Gastrocnemius medialis (tissue), 4 donors: ENCODE measurements at regions not wholly inside any gene's neighbourhood (a gene's known extent, or its start where the extent isn't known, plus 50 kb on each side); places are given as distances from the start of the nearest gene placed in this dataset.

Experiments
- POLR2A ChIP-seq, 2 donors: fragments of 450-650 bp; IDR thresholded peaks; one replicate each; pipeline ENCODE4 v1.6.1; 2017; ENCODE audit warnings: antibody characterized with exemption in 2 of 2, mild to moderate bottlenecking in 2 of 2, moderate library complexity in 2 of 2
- TF ChIP-seq, protein P1 (sequence below), 5 experiments: fragments of 450-650 bp in 3 of 5; fragments of 200-600 bp in 2 of 5; sonication (generic) in 2 of 5; IDR thresholded peaks in 4 of 5; conservative IDR thresholded peaks in 1 of 5; 1 replicate in 4 of 5; 2 replicates in 1 of 5; pipeline ENCODE4 v1.5.1; 2016 to 2019; ENCODE audit warnings: antibody characterized with exemption in 5 of 5, mild to moderate bottlenecking in 3 of 5, moderate library complexity in 3 of 5

GRCh38 chr4:20341134-20341738, 89.5 kb downstream of the SLIT2 start:
- TF ChIP-seq, protein P1, sequence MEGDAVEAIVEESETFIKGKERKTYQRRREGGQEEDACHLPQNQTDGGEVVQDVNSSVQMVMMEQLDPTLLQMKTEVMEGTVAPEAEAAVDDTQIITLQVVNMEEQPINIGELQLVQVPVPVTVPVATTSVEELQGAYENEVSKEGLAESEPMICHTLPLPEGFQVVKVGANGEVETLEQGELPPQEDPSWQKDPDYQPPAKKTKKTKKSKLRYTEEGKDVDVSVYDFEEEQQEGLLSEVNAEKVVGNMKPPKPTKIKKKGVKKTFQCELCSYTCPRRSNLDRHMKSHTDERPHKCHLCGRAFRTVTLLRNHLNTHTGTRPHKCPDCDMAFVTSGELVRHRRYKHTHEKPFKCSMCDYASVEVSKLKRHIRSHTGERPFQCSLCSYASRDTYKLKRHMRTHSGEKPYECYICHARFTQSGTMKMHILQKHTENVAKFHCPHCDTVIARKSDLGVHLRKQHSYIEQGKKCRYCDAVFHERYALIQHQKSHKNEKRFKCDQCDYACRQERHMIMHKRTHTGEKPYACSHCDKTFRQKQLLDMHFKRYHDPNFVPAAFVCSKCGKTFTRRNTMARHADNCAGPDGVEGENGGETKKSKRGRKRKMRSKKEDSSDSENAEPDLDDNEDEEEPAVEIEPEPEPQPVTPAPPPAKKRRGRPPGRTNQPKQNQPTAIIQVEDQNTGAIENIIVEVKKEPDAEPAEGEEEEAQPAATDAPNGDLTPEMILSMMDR (IDR thresholded peaks at IDR 0.05 in 4 of 5, conservative IDR thresholded peaks at IDR 0.05 in 1 of 5) = no peak
- TF ChIP-seq POLR2A (IDR thresholded peaks at IDR 0.05) = no peak
